ENCODE measurements at regions not wholly inside any gene's neighbourhood (a gene's known extent, or its start where the extent isn't known, plus 50 kb on each side); places are given as distances from the start of the nearest gene placed in this dataset.
"Not testable (repeated sequence)": the region's sequence is repeated elsewhere in the genome, so short reads cannot be mapped to it uniquely, and the experiment has no call there.

- DNase-seq: no peak
Observed at GRCh38 chr14:40464531-40464930, 1032.3 kb upstream of the FBXO33 start.

GRCh38 chr14:40463886-40464285 lies 1031.7 kb upstream of the FBXO33 start:
- no peak for DNase-seq

GRCh38 chr14:40452674-40453073 lies 1020.4 kb upstream of the FBXO33 start:
- no peak for DNase-seq

GRCh38 chr14:40447017-40447416 lies 1014.8 kb upstream of the FBXO33 start:
- DNase-seq: no peak

GRCh38 chr14:40445020-40445419 lies 1012.8 kb upstream of the FBXO33 start:
- DNase-seq: no peak

- no peak for DNase-seq
Observed at GRCh38 chr14:40436551-40436950, 1004.3 kb upstream of the FBXO33 start.

GRCh38 chr14:40417777-40418401 lies 985.7 kb upstream of the FBXO33 start:
- DNase-seq: peak in 1 of 2 donors; percentile 7

- no peak for DNase-seq
Observed at GRCh38 chr14:40416565-40416964, 984.3 kb upstream of the FBXO33 start.

GRCh38 chr14:40414386-40414785 lies 982.2 kb upstream of the FBXO33 start:
- no peak for DNase-seq

- no peak for DNase-seq
Observed at GRCh38 chr14:40413136-40413535, 980.9 kb upstream of the FBXO33 start.

- no peak for DNase-seq
Observed at GRCh38 chr14:40410708-40411107, 978.5 kb upstream of the FBXO33 start.

- DNase-seq: no peak
Observed at GRCh38 chr14:40402957-40403356, 970.7 kb upstream of the FBXO33 start.

GRCh38 chr14:40398981-40399380 lies 966.7 kb upstream of the FBXO33 start:
- no peak for DNase-seq

- no peak for DNase-seq
Observed at GRCh38 chr14:40394634-40395340, 962.6 kb upstream of the FBXO33 start.

GRCh38 chr14:40393143-40393542 lies 960.9 kb upstream of the FBXO33 start:
- DNase-seq: no peak

- DNase-seq: no peak
Observed at GRCh38 chr14:40386433-40386832, 954.2 kb upstream of the FBXO33 start.

GRCh38 chr14:40374221-40374620 lies 942.0 kb upstream of the FBXO33 start:
- DNase-seq: no peak

GRCh38 chr14:40371011-40371410 lies 938.8 kb upstream of the FBXO33 start:
- DNase-seq: no peak

GRCh38 chr14:40368314-40368713 lies 936.1 kb upstream of the FBXO33 start:
- no peak for DNase-seq

GRCh38 chr14:40367717-40368116 lies 935.5 kb upstream of the FBXO33 start:
- DNase-seq: no peak

- DNase-seq: no peak
Observed at GRCh38 chr14:40365305-40365704, 933.1 kb upstream of the FBXO33 start.

- DNase-seq: no peak
Observed at GRCh38 chr14:40362856-40363255, 930.6 kb upstream of the FBXO33 start.

- no peak for DNase-seq
Observed at GRCh38 chr14:40354754-40355153, 922.5 kb upstream of the FBXO33 start.

- DNase-seq: not testable (repeated sequence)
Observed at GRCh38 chr14:40348104-40348503, 915.9 kb upstream of the FBXO33 start.

- DNase-seq: no peak
Observed at GRCh38 chr14:40347675-40348074, 915.4 kb upstream of the FBXO33 start.
